ENCODE measurements at regions not wholly inside any gene's neighbourhood (a gene's known extent, or its start where the extent isn't known, plus 50 kb on each side); places are given as distances from the start of the nearest gene placed in this dataset.

GRCh38 chr13:112639521-112639920 lies 50.3 kb upstream of the ATP11A start:
- no peak for DNase-seq

- DNase-seq = no peak
Measured at GRCh38 chr13:112638919-112639318, 50.9 kb upstream of the ATP11A start.

DNA sequence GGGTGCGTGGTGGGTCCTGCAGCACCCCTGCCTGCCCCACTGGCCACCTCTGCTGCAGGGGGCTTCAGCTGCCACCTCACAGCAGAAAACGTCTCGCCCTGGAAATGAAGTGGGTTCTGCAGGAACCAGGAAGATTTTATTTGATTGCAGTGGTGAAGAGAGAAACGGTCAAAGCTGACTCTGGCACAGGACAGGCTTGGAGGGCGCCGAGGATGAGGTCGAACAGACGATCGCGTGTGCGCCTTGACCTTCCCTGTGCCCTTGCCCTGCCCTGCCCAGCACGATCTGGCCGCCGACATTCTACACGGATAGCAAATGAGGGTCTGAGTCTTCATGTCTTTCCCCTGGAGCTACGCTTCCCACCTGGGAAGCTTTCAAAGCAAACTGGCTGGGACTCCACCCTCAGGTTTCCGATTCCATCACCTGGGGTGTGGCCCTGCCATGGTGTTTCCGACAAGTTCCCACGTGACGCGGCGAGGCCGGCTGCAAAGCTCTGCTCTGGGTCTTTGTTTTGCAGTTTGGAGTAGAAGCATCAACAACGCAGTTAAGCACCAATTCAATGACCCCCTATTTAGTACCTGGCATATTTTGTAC lies 50.3 kb upstream of the TUBGCP3 start:
- DNase-seq = peak in 1 of 4 experiments; percentile 6

Data from activated naive CD4-positive, alpha-beta T cell (primary cell).